A549 (cell line): ENCODE measurements at regions not wholly inside any gene's neighbourhood (a gene's known extent, or its start where the extent isn't known, plus 50 kb on each side); places are given as distances from the start of the nearest gene placed in this dataset.

ENCODE experiments used
- ATAC-seq, 2 experiments: fragments of 200-7000 bp in 1 of 2; fragments of >200 bp in 1 of 2; cut with Nextera tagmentation in 1 of 2; cut with Tn5 transposase in 1 of 2; 3 replicates each; pipeline versions ENCODE4 v1.8.0 to v1.9.1; 2018 to 2020; ENCODE audit warnings: mild to moderate bottlenecking in 1 of 2, moderate library complexity in 1 of 2
- CTCF ChIA-PET: fragments of 300-600 bp; sonication (Branson Sonifier 250); formaldehyde crosslinking; extraction: SDS; loops from one replicate; lab custom pipeline; 2021; ENCODE audit warnings: antibody characterized with exemption, inconsistent platforms; lab: Yijun Ruan, JAX
- POLR2A ChIA-PET: fragments of 350-600 bp; formaldehyde crosslinking; extraction: SDS; loops from one replicate; lab custom pipeline; 2021; ENCODE audit warnings: antibody characterized with exemption, inconsistent platforms; lab: Yijun Ruan, JAX
- DNase-seq, 2 experiments: peaks; one replicate each; pipeline versions ENCODE4 v3.0.0 to v3.0.0-alpha.2; 2011 to 2016; ENCODE audit warnings: low read depth in 1 of 2, low spot score in 1 of 2
- FAIRE-seq: peaks from 2 replicates; lab custom pipeline; 2011; peaks lifted over from hg19 to GRCh38; lab: Jason Lieb, UNC
- H3K27ac ChIP-seq, 2 experiments: fragments of >200 bp; sonication (Bioruptor Twin); formaldehyde crosslinking; 3 replicates each; pipeline ENCODE4 v1.5.1; 2016 to 2017
- H3K4me1 ChIP-seq: fragments of >200 bp; sonication (Bioruptor Twin); formaldehyde crosslinking; 3 replicates; pipeline ENCODE4 v1.6.1; 2016
- H3K4me2 ChIP-seq: fragments of >200 bp; sonication (Bioruptor Twin); formaldehyde crosslinking; 3 replicates; pipeline ENCODE4 v1.6.1; 2016
- H3K4me3 ChIP-seq: fragments of >200 bp; sonication (Bioruptor Twin); formaldehyde crosslinking; 3 replicates; pipeline ENCODE4 v1.5.1; 2016
- H3K9me3 ChIP-seq: fragments of >200 bp; sonication (Bioruptor Twin); formaldehyde crosslinking; 3 replicates; pipeline ENCODE4 v1.6.1; 2016
- BCL3 ChIP-seq: fragments of >200 bp; sonication (Bioruptor Twin); formaldehyde crosslinking; IDR thresholded peaks from 3 replicates; pipeline ENCODE4 v1.6.1; 2016
- BHLHE40 ChIP-seq: IDR thresholded peaks from 2 replicates; pipeline ENCODE4 v1.6.1; 2012; ENCODE audit warnings: low read depth, low read length, inconsistent platforms
- CBX2 ChIP-seq: fragments of 200-600 bp; sonication (generic); IDR thresholded peaks from 2 replicates; pipeline ENCODE4 v1.6.1; 2016; ENCODE audit warnings: low read depth, mild to moderate bottlenecking, borderline replicate concordance
- CTCF ChIP-seq: fragments of >200 bp; sonication (Bioruptor Twin); formaldehyde crosslinking; IDR thresholded peaks from 3 replicates; pipeline ENCODE4 v1.5.1; 2016
- E2F6 ChIP-seq: IDR thresholded peaks from 2 replicates; pipeline ENCODE4 v1.6.1; 2012; ENCODE audit warnings: low read depth, borderline replicate concordance
- HDAC2 ChIP-seq: fragments of 200-600 bp; sonication (generic); IDR thresholded peaks from 2 replicates; pipeline ENCODE4 v1.6.1; 2016
- HMGXB4 ChIP-seq: fragments of 250-450 bp; sonication (Bioruptor Pico); IDR thresholded peaks from 2 replicates; pipeline ENCODE4 v1.5.0; 2021; ENCODE audit warnings: mild to moderate bottlenecking, moderate library complexity, borderline replicate concordance
- JUN ChIP-seq, 2 experiments: fragments of >200 bp; sonication (Bioruptor Twin); formaldehyde crosslinking; IDR thresholded peaks; 2 replicates in 1 of 2; 3 replicates in 1 of 2; pipeline ENCODE4 v1.6.1; 2016 to 2017
- JUNB ChIP-seq: fragments of >200 bp; sonication (Bioruptor Twin); formaldehyde crosslinking; IDR thresholded peaks from 2 replicates; pipeline ENCODE4 v1.6.1; 2016
- MAFK ChIP-seq: fragments of 450-650 bp; IDR thresholded peaks from 2 replicates; pipeline ENCODE4 v1.6.1; 2014; ENCODE audit not compliant: partially characterized antibody
- MAZ ChIP-seq: fragments of 150-350 bp; IDR thresholded peaks from 2 replicates; pipeline ENCODE4 v1.6.1; 2014; ENCODE audit warnings: antibody characterized with exemption, low read depth, low read length, borderline replicate concordance
- NPAS2 ChIP-seq: fragments of 250-450 bp; sonication (Bioruptor Pico); IDR thresholded peaks from 2 replicates; pipeline ENCODE4 v1.8.0; 2022; ENCODE audit warnings: mild to moderate bottlenecking, moderate library complexity, borderline replicate concordance
- NR3C1 ChIP-seq: fragments of >200 bp; sonication (Bioruptor Twin); formaldehyde crosslinking; IDR thresholded peaks from 3 replicates; pipeline ENCODE4 v1.6.1; 2017
- RARB ChIP-seq: fragments of 250-450 bp; sonication (Bioruptor Pico); IDR thresholded peaks from 2 replicates; pipeline ENCODE4 v1.8.0; 2021; ENCODE audit warnings: mild to moderate bottlenecking, moderate library complexity
- RCOR1 ChIP-seq: fragments of 150-350 bp; IDR thresholded peaks from 2 replicates; pipeline ENCODE4 v1.6.1; 2014; ENCODE audit warnings: antibody characterized with exemption, low read length, low read depth
- REST ChIP-seq: fragments of 200-600 bp; sonication (generic); IDR thresholded peaks from 2 replicates; pipeline ENCODE4 v1.6.1; 2016; ENCODE audit warnings: antibody characterized with exemption, mild to moderate bottlenecking, moderate library complexity
- RNF2 ChIP-seq: fragments of 200-600 bp; sonication (generic); IDR thresholded peaks from 2 replicates; pipeline ENCODE4 v1.6.1; 2016; ENCODE audit warnings: low read depth, mild to moderate bottlenecking, antibody characterized with exemption, moderate library complexity, borderline replicate concordance
- SMC3 ChIP-seq: fragments of >200 bp; sonication (Bioruptor Twin); formaldehyde crosslinking; IDR thresholded peaks from 3 replicates; pipeline ENCODE4 v1.6.1; 2018; ENCODE audit warnings: inconsistent platforms
- WGBS: methylation state at CpG from one replicate; pipeline ENCODE4 v1.1.6; 2017; ENCODE audit errors: missing lambda C conversion rate; 5-methylcytosine and 5-hydroxymethylcytosine counted together

GRCh38 chr18:57087644-57088376 lies 59.1 kb upstream of the BOD1L2 start:
- CTCF ChIA-PET: interaction anchor here (0.8 to 1.4 kb wide), 2 partner anchors 16 to 47 kb away, joined by 3 read pairs; no protein-coding TSS in a partner anchor
- no peak overlapping the region for H3K4me2 ChIP-seq
- H3K27ac ChIP-seq: no peak overlapping the region
- no peak overlapping the region for H3K4me3 ChIP-seq
- H3K9me3 ChIP-seq: no peaks in the 10 kb centered on the region
- POLR2A ChIA-PET: no interaction called here
- no peaks in the 10 kb centered on the region for H3K4me1 ChIP-seq
- FAIRE-seq: no peak
- DNase-seq: no peak
- ATAC-seq: no peak
- 22% methylated on average over 11 of the region's 11 CpGs for WGBS
- TF ChIP-seq REST (no peak), BHLHE40 (no peak), HDAC2 (no peak), RCOR1 (no peak), NR3C1 (no peak), E2F6 (no peak), RNF2 (no peak), NPAS2 (CRISPR knock-in tag) (no peak), SMC3 (no peak), JUN (IDR thresholded peaks at IDR 0.05) (no peak), CBX2 (no peak), RARB (CRISPR knock-in tag) (no peak)

- no peak for DNase-seq
- H3K4me2 ChIP-seq: no peak overlapping the region
- H3K4me3 ChIP-seq: no peak overlapping the region
- CTCF ChIA-PET: interaction anchor here (0.7 kb wide), 1 partner anchor 1360 kb away, joined by 4 read pairs; no protein-coding TSS in a partner anchor
- H3K27ac ChIP-seq: no peak overlapping the region
- POLR2A ChIA-PET: no interaction called here
- FAIRE-seq: no peak
- 39% methylated on average over 5 of the region's 5 CpGs for WGBS
- TF ChIP-seq HMGXB4 (CRISPR knock-in tag): no peak
- TF ChIP-seq CTCF: no peak
- no peak for TF ChIP-seq MAFK
- TF ChIP-seq BCL3: no peak
- TF ChIP-seq MAZ: no peak
- no peak for TF ChIP-seq JUNB
- no peak for ATAC-seq
- no peaks in the 10 kb centered on the region for H3K9me3 ChIP-seq
- no peaks in the 10 kb centered on the region for H3K4me1 ChIP-seq
Measured at GRCh38 chr18:57088883-57089282, 58.0 kb upstream of the BOD1L2 start.
